ENCODE measurements at regions not wholly inside any gene's neighbourhood (a gene's known extent, or its start where the extent isn't known, plus 50 kb on each side); places are given as distances from the start of the nearest gene placed in this dataset.

DNA sequence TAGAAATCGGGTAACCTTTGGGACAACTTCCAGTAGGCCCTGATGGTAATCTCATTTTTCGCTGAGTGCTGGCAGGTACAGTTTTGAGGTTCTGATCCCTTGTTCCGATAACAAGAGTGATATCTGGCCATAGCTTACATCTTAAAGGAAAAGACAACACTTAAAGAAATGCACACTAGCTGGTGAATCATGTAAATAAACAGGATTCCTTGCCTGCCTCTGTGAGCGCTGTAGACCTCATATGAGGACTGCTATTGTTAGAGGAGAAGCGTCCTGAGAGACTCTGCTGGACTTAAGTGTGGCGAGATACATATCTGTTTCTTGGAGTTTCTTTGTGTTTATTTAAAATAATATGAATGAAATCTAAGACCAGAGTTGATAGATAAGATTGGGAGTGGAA lies 149.3 kb upstream of the SLC4A4 start:
- no peak overlapping the region for H3K4me3 ChIP-seq (ENCODE audit: low read depth, low read length)
- H3K27me3 ChIP-seq (ENCODE audit: control insufficient read depth, insufficient read depth, low read length), result no peaks in the 10 kb centered on the region
- TF ChIP-seq, protein P1, sequence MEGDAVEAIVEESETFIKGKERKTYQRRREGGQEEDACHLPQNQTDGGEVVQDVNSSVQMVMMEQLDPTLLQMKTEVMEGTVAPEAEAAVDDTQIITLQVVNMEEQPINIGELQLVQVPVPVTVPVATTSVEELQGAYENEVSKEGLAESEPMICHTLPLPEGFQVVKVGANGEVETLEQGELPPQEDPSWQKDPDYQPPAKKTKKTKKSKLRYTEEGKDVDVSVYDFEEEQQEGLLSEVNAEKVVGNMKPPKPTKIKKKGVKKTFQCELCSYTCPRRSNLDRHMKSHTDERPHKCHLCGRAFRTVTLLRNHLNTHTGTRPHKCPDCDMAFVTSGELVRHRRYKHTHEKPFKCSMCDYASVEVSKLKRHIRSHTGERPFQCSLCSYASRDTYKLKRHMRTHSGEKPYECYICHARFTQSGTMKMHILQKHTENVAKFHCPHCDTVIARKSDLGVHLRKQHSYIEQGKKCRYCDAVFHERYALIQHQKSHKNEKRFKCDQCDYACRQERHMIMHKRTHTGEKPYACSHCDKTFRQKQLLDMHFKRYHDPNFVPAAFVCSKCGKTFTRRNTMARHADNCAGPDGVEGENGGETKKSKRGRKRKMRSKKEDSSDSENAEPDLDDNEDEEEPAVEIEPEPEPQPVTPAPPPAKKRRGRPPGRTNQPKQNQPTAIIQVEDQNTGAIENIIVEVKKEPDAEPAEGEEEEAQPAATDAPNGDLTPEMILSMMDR (IDR thresholded peaks at IDR 0.05; ENCODE audit: insufficient read depth, low read depth, low read length), result peak; percentile 11; the same call in 1 of the 2 replicates
- no peaks in the 10 kb centered on the region for H3K36me3 ChIP-seq (ENCODE audit: control insufficient read depth, insufficient read depth, low read length)
- no peak for DNase-seq (ENCODE audit: low read depth)
- ChIA-PET POLR2A (interaction anchor here (0.6 kb wide), 1 partner anchor 99 kb away, joined by 3 read pairs; no protein-coding TSS in a partner anchor), CTCF (no interaction called here)

DNA sequence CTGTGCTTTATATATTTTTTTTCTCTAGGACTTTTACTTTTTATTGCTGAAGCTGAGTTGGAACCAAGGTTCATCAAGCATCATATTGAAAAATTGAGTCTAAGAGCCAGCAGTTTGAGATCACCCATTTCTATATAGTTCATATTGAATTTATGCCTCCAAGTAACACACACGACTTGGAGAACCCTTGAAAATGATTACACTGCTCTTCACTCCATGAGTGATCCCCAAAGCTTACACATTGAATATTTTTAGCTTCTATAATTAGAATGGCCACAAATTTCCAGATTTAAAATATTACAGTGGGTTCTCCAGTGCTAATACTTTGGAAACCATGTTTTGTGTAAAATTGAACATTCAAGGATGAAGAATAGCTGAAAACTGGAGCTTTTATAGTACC lies 144.4 kb upstream of the SLC4A4 start:
- H3K36me3 ChIP-seq (ENCODE audit: control insufficient read depth, insufficient read depth, low read length), result no peaks in the 10 kb centered on the region
- ChIA-PET POLR2A (no interaction called here), CTCF (interaction anchor here (1.4 kb wide), 1 partner anchor 24 kb away, joined by 3 read pairs; no protein-coding TSS in a partner anchor)
- TF ChIP-seq, protein P1 (IDR thresholded peaks at IDR 0.05; ENCODE audit: insufficient read depth, low read depth, low read length), result no peak
- DNase-seq (ENCODE audit: low read depth), result no peak
- H3K4me3 ChIP-seq (ENCODE audit: low read depth, low read length), result no peak overlapping the region
- no peaks in the 10 kb centered on the region for H3K27me3 ChIP-seq (ENCODE audit: control insufficient read depth, insufficient read depth, low read length)

- H3K27me3 ChIP-seq (ENCODE audit: control insufficient read depth, insufficient read depth, low read length), result no peaks in the 10 kb centered on the region
- H3K4me3 ChIP-seq (ENCODE audit: low read depth, low read length), result no peak overlapping the region
- ChIA-PET POLR2A (no interaction called here), CTCF (interaction anchor here (0.6 to 1.4 kb wide), 2 partner anchors 10 to 42 kb away, joined by 3 read pairs; no protein-coding TSS in a partner anchor)
- peak; percentile 35 for DNase-seq (ENCODE audit: low read depth)
- no peaks in the 10 kb centered on the region for H3K36me3 ChIP-seq (ENCODE audit: control insufficient read depth, insufficient read depth, low read length)
- TF ChIP-seq, protein P1 (IDR thresholded peaks at IDR 0.05; ENCODE audit: insufficient read depth, low read depth, low read length), result no peak
These were observed 142.9 kb upstream of the SLC4A4 start for GRCh38 chr4:71195924-71196323.

DNA sequence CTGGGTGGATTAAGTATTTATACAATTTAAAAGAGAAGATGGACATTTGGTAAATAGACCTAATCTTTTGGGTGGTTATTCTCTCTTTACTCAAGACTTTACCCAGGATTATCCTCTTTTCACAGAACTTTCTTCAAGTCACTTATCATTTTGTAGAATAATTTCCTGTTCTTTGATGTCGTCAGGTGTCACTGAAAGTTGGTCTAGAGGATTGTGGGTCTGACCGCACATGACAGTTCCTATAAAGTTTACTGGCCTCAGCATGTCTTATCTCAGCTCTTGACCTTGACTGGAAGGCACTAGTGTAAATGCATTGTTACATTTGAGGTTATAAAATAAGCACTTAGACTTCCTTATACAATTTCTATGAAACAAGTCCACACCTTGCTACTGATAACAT lies 139.9 kb upstream of the SLC4A4 start:
- Histone ChIP-seq H3K4me3 (ENCODE audit: low read depth, low read length) (no peak overlapping the region), H3K36me3 (ENCODE audit: control insufficient read depth, insufficient read depth, low read length) (no peaks in the 10 kb centered on the region), H3K27me3 (ENCODE audit: control insufficient read depth, insufficient read depth, low read length) (no peaks in the 10 kb centered on the region)
- TF ChIP-seq, protein P1 (IDR thresholded peaks at IDR 0.05; ENCODE audit: insufficient read depth, low read depth, low read length), result no peak
- DNase-seq (ENCODE audit: low read depth), result no peak
- ChIA-PET CTCF (no interaction called here), POLR2A (no interaction called here)

GRCh38 chr4:71201057-71201456 lies 137.8 kb upstream of the SLC4A4 start:
- Histone ChIP-seq H3K4me3 (ENCODE audit: low read depth, low read length) (no peak overlapping the region), H3K36me3 (ENCODE audit: control insufficient read depth, insufficient read depth, low read length) (no peaks in the 10 kb centered on the region), H3K27me3 (ENCODE audit: control insufficient read depth, insufficient read depth, low read length) (no peaks in the 10 kb centered on the region)
- TF ChIP-seq, protein P1 (IDR thresholded peaks at IDR 0.05; ENCODE audit: insufficient read depth, low read depth, low read length), result no peak
- POLR2A ChIA-PET, result interaction anchor here (0.7 kb wide), 1 partner anchor 741 kb away, joined by 3 read pairs; no protein-coding TSS in a partner anchor
- DNase-seq (ENCODE audit: low read depth), result no peak
- CTCF ChIA-PET, result no interaction called here

Measured in BJ (cell line).